Endothelial cell of umbilical vein (primary cell): ENCODE measurements at regions not wholly inside any gene's neighbourhood (a gene's known extent, or its start where the extent isn't known, plus 50 kb on each side); places are given as distances from the start of the nearest gene placed in this dataset.
A peak's percentile ranks its signal among the peaks of the same experiment; 100 is the strongest.

ENCODE experiments used
- BruUV-seq: library from RNA; stranded (reverse); fragments of 400-500 nt; replicated peaks from 2 replicates; lab custom pipeline; 2021; lab: Mats Ljungman, UMichigan
- CTCF ChIA-PET: fragments of 300-600, 350-600 bp; sonication (Branson Sonifier 250); formaldehyde crosslinking; loops from one replicate; lab custom pipeline; 2021; ENCODE audit warnings: antibody characterized with exemption, inconsistent platforms; lab: Charles Lee
- POLR2A ChIA-PET: fragments of 300-600, 350-600 bp; sonication (Branson Sonifier 250); formaldehyde crosslinking; loops from one replicate; lab custom pipeline; 2021; ENCODE audit warnings: antibody characterized with exemption, inconsistent platforms; lab: Charles Lee
- DNase-seq: peaks from one replicate; pipeline ENCODE4 v3.0.0-alpha.2; 2011; ENCODE audit warnings: low read depth, low spot score
- FAIRE-seq: peaks from 2 replicates; lab custom pipeline; 2011; peaks lifted over from hg19 to GRCh38; lab: Jason Lieb, UNC
- H2AFZ ChIP-seq: 2 replicates; pipeline ENCODE4 v1.6.0; 2012; ENCODE audit warnings: low read depth, low read length, control low read depth, inconsistent platforms
- H3K27ac ChIP-seq: 2 replicates; pipeline ENCODE4 v1.5.1; 2011; ENCODE audit warnings: low read depth, mild to moderate bottlenecking, control low read depth, low read length, moderate library complexity; ENCODE audit not compliant: insufficient read depth
- H3K27me3 ChIP-seq, 2 experiments: 2 replicates each; pipeline versions ENCODE4 v1.6.0 to v1.6.1; 2011; ENCODE audit warnings: low read length in 2 of 2, mixed read lengths in 1 of 2; ENCODE audit not compliant: control insufficient read depth in 2 of 2, insufficient read depth in 2 of 2
- H3K36me3 ChIP-seq, 2 experiments: 2 replicates in 1 of 2; 3 replicates in 1 of 2; pipeline ENCODE4 v1.5.1; 2011; ENCODE audit warnings: low read length in 2 of 2, mild to moderate bottlenecking in 1 of 2, moderate library complexity in 1 of 2; ENCODE audit not compliant: control insufficient read depth in 2 of 2, insufficient read depth in 2 of 2; ENCODE audit errors: extremely low read depth in 1 of 2
- H3K4me1 ChIP-seq: 3 replicates; pipeline ENCODE4 v1.5.1; 2011; ENCODE audit warnings: mild to moderate bottlenecking, low read length; ENCODE audit not compliant: control insufficient read depth, insufficient read depth; ENCODE audit errors: extremely low read depth
- H3K4me2 ChIP-seq: 2 replicates; pipeline ENCODE4 v1.6.1; 2011; ENCODE audit warnings: low read length, control low read depth, mixed read lengths; ENCODE audit not compliant: insufficient read depth
- H3K4me3 ChIP-seq, 3 experiments: fragments of 200-600 bp in 1 of 3; sonication (generic), shearing (Covaris generic) in 1 of 3; replicated peaks in 1 of 3; 2 replicates each; pipeline ENCODE4 v1.5.1; 2011 to 2016; ENCODE audit warnings: control low read depth in 3 of 3, low read length in 3 of 3, mild to moderate bottlenecking in 2 of 3, inconsistent platforms in 1 of 3, low read depth in 1 of 3, moderate library complexity in 1 of 3; ENCODE audit not compliant: insufficient read depth in 1 of 3
- H3K79me2 ChIP-seq: 2 replicates; pipeline ENCODE4 v1.6.0; 2012; ENCODE audit warnings: low read length, inconsistent platforms; ENCODE audit not compliant: control insufficient read depth, insufficient read depth
- H3K9ac ChIP-seq: replicated peaks from 2 replicates; pipeline ENCODE3; 2011; ENCODE audit warnings: low read length, control low read depth; ENCODE audit not compliant: insufficient read depth; ENCODE audit errors: extremely low read depth
- H3K9me1 ChIP-seq: replicated peaks from 3 replicates; pipeline ENCODE4 v1.6.0; 2011; ENCODE audit warnings: mild to moderate bottlenecking, low read length; ENCODE audit not compliant: control insufficient read depth, insufficient read depth; ENCODE audit errors: extremely low read depth
- H3K9me3 ChIP-seq: replicated peaks from 2 replicates; pipeline ENCODE4 v1.5.1; 2012; ENCODE audit warnings: low read length, inconsistent platforms; ENCODE audit not compliant: control insufficient read depth, insufficient read depth
- H4K20me1 ChIP-seq: replicated peaks from 2 replicates; pipeline ENCODE3; 2011; ENCODE audit warnings: mild to moderate bottlenecking, low read length; ENCODE audit not compliant: control insufficient read depth, insufficient read depth; ENCODE audit errors: extremely low read depth
- EZH2 ChIP-seq: IDR thresholded peaks from 2 replicates; pipeline ENCODE4 v1.6.1; 2012; ENCODE audit warnings: borderline replicate concordance, low read depth, mild to moderate bottlenecking, moderate library complexity, low read length, inconsistent platforms; ENCODE audit not compliant: severe bottlenecking
- FOS ChIP-seq: IDR thresholded peaks from 2 replicates; pipeline ENCODE4 v1.6.1; 2011; ENCODE audit warnings: mild to moderate bottlenecking, low read length, moderate library complexity, borderline replicate concordance; ENCODE audit not compliant: insufficient read depth
- GATA2 ChIP-seq: IDR thresholded peaks from 2 replicates; pipeline ENCODE4 v1.7.0; 2011; ENCODE audit warnings: low read depth, mild to moderate bottlenecking, moderate library complexity, mixed read lengths, low read length; ENCODE audit not compliant: insufficient read length, insufficient read depth
- JUN ChIP-seq: IDR thresholded peaks from 2 replicates; pipeline ENCODE4 v1.6.1; 2011; ENCODE audit warnings: borderline replicate concordance, low read depth; ENCODE audit not compliant: insufficient read length, insufficient read depth
- MYC ChIP-seq: IDR thresholded peaks from one replicate; pipeline ENCODE4 v1.6.1; 2011; ENCODE audit warnings: mild to moderate bottlenecking, low read depth, low read length
- POLR2A ChIP-seq: IDR thresholded peaks from 2 replicates; pipeline ENCODE4 v1.6.1; 2012; ENCODE audit warnings: low read depth, mild to moderate bottlenecking, control low read depth, low read length
- POLR2AphosphoS5 ChIP-seq: IDR thresholded peaks from 2 replicates; pipeline ENCODE4 v1.6.1; 2012; ENCODE audit warnings: low read depth, mild to moderate bottlenecking, control low read depth, low read length, moderate library complexity; ENCODE audit not compliant: insufficient read depth
- dilution Hi-C: fragments of 300-500 bp; cut with MboI; formaldehyde crosslinking; loops from one replicate; pipeline ENCODE4 v1.15.0; 2019; ENCODE audit warnings: low sequenced_read_pairs; ENCODE audit not compliant: extremely low pct_ligation_motif_present
- intact Hi-C: fragments of 100-400 bp; cut with micrococcal nuclease; formaldehyde crosslinking; loops from one replicate; pipeline ENCODE4 v1.10.0; 2022
- TF ChIP-seq, protein P1 (sequence below): IDR thresholded peaks from 2 replicates; pipeline ENCODE4 v1.6.1; 2011; ENCODE audit not compliant: insufficient read depth, insufficient read length
- TF ChIP-seq, protein P2 (sequence below), 2 donors: IDR thresholded peaks; 1 replicate in 1 of 2; 2 replicates in 1 of 2; pipeline ENCODE4 v1.5.1; 2011; ENCODE audit warnings: low read length in 2 of 2, mild to moderate bottlenecking in 2 of 2, moderate library complexity in 2 of 2, control low read depth in 1 of 2, inconsistent platforms in 1 of 2, low read depth in 1 of 2; ENCODE audit not compliant: insufficient read depth in 1 of 2; ENCODE audit errors: extremely low read depth in 1 of 2

DNA sequence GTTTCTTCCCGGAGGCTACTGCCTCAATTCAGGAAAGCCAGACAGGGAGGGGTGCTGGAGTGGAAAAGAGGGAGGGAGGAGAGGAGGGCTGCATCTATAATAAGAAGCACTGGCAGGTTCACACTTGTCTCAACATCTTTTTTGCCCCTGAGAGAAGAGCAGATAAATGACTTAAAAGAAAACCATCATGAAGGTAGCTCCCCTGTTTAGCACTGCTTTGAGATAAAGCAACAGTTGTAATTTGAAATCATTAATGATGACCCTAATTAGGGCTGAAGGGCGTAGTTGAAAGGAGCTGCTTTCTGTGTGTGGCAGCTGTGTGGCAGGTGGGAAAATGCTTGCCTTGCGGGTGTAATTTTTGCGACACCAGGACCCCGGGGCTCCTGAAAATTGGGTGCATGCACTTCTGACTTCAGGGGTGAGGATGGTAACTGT, 222.8 kb upstream of the IL12A start:
- POLR2A ChIA-PET: interaction anchor here (1.0 to 2.0 kb wide), 3 partner anchors 22 to 87 kb away, joined by 3 to 9 read pairs (median 5); no protein-coding TSS in a partner anchor
- CTCF ChIA-PET: interaction anchor here (0.6 to 6.8 kb wide), 14 partner anchors 10 to 501 kb away, joined by 3 to 124 read pairs (median 5); no protein-coding TSS in a partner anchor
- Histone ChIP-seq H3K27ac (peak overlapping the region; percentile 83), H3K4me2 (peak overlapping the region; percentile 89), H3K9me3 (no peaks in the 10 kb centered on the region), H3K27me3 (no peaks in the 10 kb centered on the region), H3K9ac (peak overlapping the region; percentile 95), H3K9me1 (no peaks in the 10 kb centered on the region), H4K20me1 (no peaks in the 10 kb centered on the region), H3K4me1 (peaks cover 36% of the 10 kb centered on the region), H3K79me2 (peaks cover 53% of the 10 kb centered on the region), H3K36me3 (peaks cover 0 to 3% of the 10 kb centered on the region in 2 experiments), H3K4me3 (peak overlapping the region; percentile 22 to 80 (median 64)), H2AFZ (no peak overlapping the region)
- FAIRE-seq: no peak
- intact Hi-C loops (loop anchor here (1.0 to 10.0 kb wide), 10 partner anchors 9 to 1111 kb away; partner anchors contain the start of gene KPNA4), dilution Hi-C loops (no loop called here)
- BruUV-seq: no TSS peak
- no peak for DNase-seq
- no peak for TF ChIP-seq POLR2A
- TF ChIP-seq JUN: no peak
- TF ChIP-seq, protein P1, sequence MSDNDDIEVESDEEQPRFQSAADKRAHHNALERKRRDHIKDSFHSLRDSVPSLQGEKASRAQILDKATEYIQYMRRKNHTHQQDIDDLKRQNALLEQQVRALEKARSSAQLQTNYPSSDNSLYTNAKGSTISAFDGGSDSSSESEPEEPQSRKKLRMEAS: no peak
- no peak for TF ChIP-seq EZH2
- no peak for TF ChIP-seq FOS
- no peak for TF ChIP-seq GATA2
- TF ChIP-seq POLR2AphosphoS5: no peak
- TF ChIP-seq, protein P2, sequence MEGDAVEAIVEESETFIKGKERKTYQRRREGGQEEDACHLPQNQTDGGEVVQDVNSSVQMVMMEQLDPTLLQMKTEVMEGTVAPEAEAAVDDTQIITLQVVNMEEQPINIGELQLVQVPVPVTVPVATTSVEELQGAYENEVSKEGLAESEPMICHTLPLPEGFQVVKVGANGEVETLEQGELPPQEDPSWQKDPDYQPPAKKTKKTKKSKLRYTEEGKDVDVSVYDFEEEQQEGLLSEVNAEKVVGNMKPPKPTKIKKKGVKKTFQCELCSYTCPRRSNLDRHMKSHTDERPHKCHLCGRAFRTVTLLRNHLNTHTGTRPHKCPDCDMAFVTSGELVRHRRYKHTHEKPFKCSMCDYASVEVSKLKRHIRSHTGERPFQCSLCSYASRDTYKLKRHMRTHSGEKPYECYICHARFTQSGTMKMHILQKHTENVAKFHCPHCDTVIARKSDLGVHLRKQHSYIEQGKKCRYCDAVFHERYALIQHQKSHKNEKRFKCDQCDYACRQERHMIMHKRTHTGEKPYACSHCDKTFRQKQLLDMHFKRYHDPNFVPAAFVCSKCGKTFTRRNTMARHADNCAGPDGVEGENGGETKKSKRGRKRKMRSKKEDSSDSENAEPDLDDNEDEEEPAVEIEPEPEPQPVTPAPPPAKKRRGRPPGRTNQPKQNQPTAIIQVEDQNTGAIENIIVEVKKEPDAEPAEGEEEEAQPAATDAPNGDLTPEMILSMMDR (IDR thresholded peaks at IDR 0.05; ENCODE audit: extremely low read depth in 1 of 2, insufficient read depth in 1 of 2, low read depth in 1 of 2, low read length in 2 of 2): no peak
- no peak for TF ChIP-seq MYC
